Activated T-cell treated with anti-CD3 and anti-CD28 coated beads, Interleukin-2, amount 50 U/mL, for 72 hours (primary cell): ENCODE measurements at regions not wholly inside any gene's neighbourhood (a gene's known extent, or its start where the extent isn't known, plus 50 kb on each side); places are given as distances from the start of the nearest gene placed in this dataset.
"Not testable (repeated sequence)": the region's sequence is repeated elsewhere in the genome, so short reads cannot be mapped to it uniquely, and the experiment has no call there.

Experiments
- ATAC-seq, 2 donors: fragments of 150-1000 bp; cut with Tn5 transposase; replicated peaks in 1 of 2; 2 replicates each; pipeline ENCODE4 v1.10.0; 2021; ENCODE audit warnings: moderate library complexity in 2 of 2, mild to moderate bottlenecking in 1 of 2
- DNase-seq, 2 donors: peaks; one replicate each; pipeline ENCODE4 v3.0.0; 2021 to 2022; ENCODE audit warnings: mixed read lengths in 1 of 2
- H3K27ac Mint-ChIP-seq: one replicate; pipeline ENCODE4 v1.8.0; 2022; ENCODE audit warnings: mild to moderate bottlenecking, moderate library complexity, mixed read lengths
- H3K27me3 Mint-ChIP-seq: one replicate; pipeline ENCODE4 v1.8.0; 2022; ENCODE audit warnings: low read depth, mixed read lengths
- H3K36me3 Mint-ChIP-seq, 2 donors: one replicate each; pipeline ENCODE4 v1.8.0; 2022; ENCODE audit warnings: mixed read lengths in 2 of 2, mild to moderate bottlenecking in 1 of 2; ENCODE audit not compliant: insufficient read depth in 2 of 2
- H3K4me1 Mint-ChIP-seq: one replicate; pipeline ENCODE4 v1.8.0; 2022; ENCODE audit warnings: low read depth, mixed read lengths
- H3K4me3 Mint-ChIP-seq, 2 donors: one replicate each; pipeline ENCODE4 v1.8.0; 2022; ENCODE audit warnings: mild to moderate bottlenecking in 2 of 2, mixed read lengths in 2 of 2, moderate library complexity in 2 of 2
- H3K9me3 Mint-ChIP-seq, 2 donors: one replicate each; pipeline ENCODE4 v1.8.0; 2022; ENCODE audit warnings: mixed read lengths in 2 of 2

- DNase-seq (no peak), ATAC-seq (no peak)
- H3K4me3 Mint-ChIP-seq, result no peak overlapping the region
- no peak overlapping the region for H3K27ac Mint-ChIP-seq
- H3K9me3 Mint-ChIP-seq, result no peaks in the 10 kb centered on the region
- no peaks in the 10 kb centered on the region for H3K27me3 Mint-ChIP-seq
- no peaks in the 10 kb centered on the region for H3K36me3 Mint-ChIP-seq
- H3K4me1 Mint-ChIP-seq, result no peaks in the 10 kb centered on the region
These were observed 77.1 kb upstream of the PRR5 start for GRCh38 chr22:44624689-44625420.

- DNase-seq (peak in 1 of 2 donors; percentile 13), ATAC-seq (no peak)
These were observed 78.1 kb upstream of the PRR5 start for GRCh38 chr22:44623771-44624510.

GRCh38 chr22:44622679-44623078 lies 79.3 kb upstream of the PRR5 start:
- Mint-ChIP-seq H3K27ac (no peak overlapping the region), H3K9me3 (no peaks in the 10 kb centered on the region), H3K36me3 (no peaks in the 10 kb centered on the region), H3K4me1 (no peaks in the 10 kb centered on the region), H3K27me3 (no peaks in the 10 kb centered on the region), H3K4me3 (no peak overlapping the region)
- no peak for ATAC-seq
- no peak for DNase-seq

More at GRCh38 chr22:44623771-44624510, 78.1 kb upstream of the PRR5 start:
- Mint-ChIP-seq H3K9me3 (no peaks in the 10 kb centered on the region), H3K4me1 (no peaks in the 10 kb centered on the region), H3K4me3 (no peak overlapping the region), H3K36me3 (no peaks in the 10 kb centered on the region), H3K27me3 (no peaks in the 10 kb centered on the region), H3K27ac (no peak overlapping the region)

GRCh38 chr22:44622147-44622427 lies 79.9 kb upstream of the PRR5 start:
- Mint-ChIP-seq H3K4me3 (no peak overlapping the region), H3K27ac (no peak overlapping the region), H3K27me3 (no peaks in the 10 kb centered on the region), H3K4me1 (no peaks in the 10 kb centered on the region), H3K36me3 (no peaks in the 10 kb centered on the region), H3K9me3 (no peaks in the 10 kb centered on the region)
- no peak for ATAC-seq
- DNase-seq, result peak in 1 of 2 donors; percentile 25

GRCh38 chr22:44621401-44622146 lies 80.4 kb upstream of the PRR5 start:
- no peak for ATAC-seq

GRCh38 chr22:44620841-44621257 lies 81.2 kb upstream of the PRR5 start:
- Mint-ChIP-seq H3K27ac (no peak overlapping the region), H3K36me3 (no peaks in the 10 kb centered on the region), H3K4me3 (no peak overlapping the region), H3K4me1 (no peaks in the 10 kb centered on the region), H3K27me3 (no peaks in the 10 kb centered on the region), H3K9me3 (no peaks in the 10 kb centered on the region)
- ATAC-seq, result peak in 1 of 2 donors; percentile 6
- DNase-seq, result no peak

More at GRCh38 chr22:44621401-44622146, 80.4 kb upstream of the PRR5 start:
- no peak for DNase-seq
- H3K36me3 Mint-ChIP-seq, result no peaks in the 10 kb centered on the region
- no peaks in the 10 kb centered on the region for H3K4me1 Mint-ChIP-seq
- H3K27me3 Mint-ChIP-seq, result no peaks in the 10 kb centered on the region
- H3K4me3 Mint-ChIP-seq, result no peak overlapping the region
- H3K27ac Mint-ChIP-seq, result no peak overlapping the region
- no peaks in the 10 kb centered on the region for H3K9me3 Mint-ChIP-seq

- Mint-ChIP-seq H3K9me3 (no peaks in the 10 kb centered on the region), H3K4me3 (no peak overlapping the region), H3K27me3 (no peaks in the 10 kb centered on the region), H3K4me1 (no peaks in the 10 kb centered on the region), H3K36me3 (no peaks in the 10 kb centered on the region), H3K27ac (no peak overlapping the region)
- ATAC-seq (peak; percentile 84), DNase-seq (peak; percentile 82 to 83)
These were observed 81.7 kb upstream of the PRR5 start for GRCh38 chr22:44620129-44620840.

- not testable (repeated sequence) for H3K9me3 Mint-ChIP-seq, DNase-seq, H3K36me3 Mint-ChIP-seq, H3K27me3 Mint-ChIP-seq, H3K4me1 Mint-ChIP-seq, ATAC-seq, H3K4me3 Mint-ChIP-seq, H3K27ac Mint-ChIP-seq
These were observed 82.4 kb upstream of the PRR5 start for GRCh38 chr22:44619560-44620128.

GRCh38 chr22:44618910-44619309 lies 83.1 kb upstream of the PRR5 start:
- H3K4me1 Mint-ChIP-seq, ATAC-seq, H3K9me3 Mint-ChIP-seq, H3K27me3 Mint-ChIP-seq, H3K36me3 Mint-ChIP-seq, H3K4me3 Mint-ChIP-seq, H3K27ac Mint-ChIP-seq, DNase-seq: not testable (repeated sequence)

GRCh38 chr22:44618400-44618799 lies 83.6 kb upstream of the PRR5 start:
- Mint-ChIP-seq H3K27ac (no peak overlapping the region), H3K36me3 (peaks cover 0 to 2% of the 10 kb centered on the region in 2 donors), H3K4me1 (no peaks in the 10 kb centered on the region), H3K27me3 (no peaks in the 10 kb centered on the region), H3K9me3 (peaks cover 0 to 2% of the 10 kb centered on the region in 2 donors), H3K4me3 (no peak overlapping the region)
- ATAC-seq, result no peak
- no peak for DNase-seq

- Mint-ChIP-seq H3K9me3 (peaks cover 0 to 3% of the 10 kb centered on the region in 2 donors), H3K27me3 (no peaks in the 10 kb centered on the region), H3K4me1 (no peaks in the 10 kb centered on the region), H3K36me3 (peaks cover 0 to 5% of the 10 kb centered on the region in 2 donors), H3K4me3 (no peak overlapping the region), H3K27ac (no peak overlapping the region)
- DNase-seq, result no peak
- ATAC-seq, result no peak
These were observed 84.2 kb upstream of the PRR5 start for GRCh38 chr22:44617828-44618227.

GRCh38 chr22:44616882-44617655 lies 84.9 kb upstream of the PRR5 start:
- Mint-ChIP-seq H3K9me3 (peaks cover 0 to 3% of the 10 kb centered on the region in 2 donors), H3K4me3 (no peak overlapping the region), H3K36me3 (peaks cover 0 to 5% of the 10 kb centered on the region in 2 donors), H3K4me1 (no peaks in the 10 kb centered on the region), H3K27ac (no peak overlapping the region), H3K27me3 (no peaks in the 10 kb centered on the region)
- ATAC-seq (no peak), DNase-seq (no peak)
